ENCODE measurements at regions not wholly inside any gene's neighbourhood (a gene's known extent, or its start where the extent isn't known, plus 50 kb on each side); places are given as distances from the start of the nearest gene placed in this dataset.

- TF ChIP-seq CTCF (IDR thresholded peaks at IDR 0.05; ENCODE audit: low read depth, low read length), result no peak
- no peak for TF ChIP-seq POLR2A (IDR thresholded peaks at IDR 0.05; ENCODE audit: extremely low read depth, insufficient read length)
- TF ChIP-seq MYC (IDR thresholded peaks at IDR 0.05; ENCODE audit: low read depth, low read length), result no peak
Observed at GRCh38 chr11:19372381-19372780, 131.6 kb upstream of the E2F8 start.

All from NB4 (cell line).